ENCODE measurements at regions not wholly inside any gene's neighbourhood (a gene's known extent, or its start where the extent isn't known, plus 50 kb on each side); places are given as distances from the start of the nearest gene placed in this dataset.

GRCh38 chr5:54862036-54862435 is 123.4 kb downstream of the ESM1 start:
- Histone ChIP-seq H3K36me3 (ENCODE audit: control insufficient read depth, insufficient read depth, low read length) (no peaks in the 10 kb centered on the region), H3K9me3 (ENCODE audit: control insufficient read depth, insufficient read depth, low read depth, low read length) (no peaks in the 10 kb centered on the region), H3K4me2 (ENCODE audit: extremely low read depth, insufficient read depth, low read length) (no peak overlapping the region), H3K9ac (ENCODE audit: insufficient read depth, low read length) (no peak overlapping the region), H2AFZ (ENCODE audit: low read length) (no peak overlapping the region), H4K20me1 (ENCODE audit: control insufficient read depth, extremely low read depth, insufficient read depth, low read length) (no peaks in the 10 kb centered on the region), H3K27ac (ENCODE audit: insufficient read depth, low read length) (no peak overlapping the region), H3K79me2 (ENCODE audit: control insufficient read depth, insufficient read depth, low read length) (no peaks in the 10 kb centered on the region), H3K4me3 (replicated peaks in 1 of 4; ENCODE audit: control extremely low read depth in 1 of 4, insufficient read depth in 1 of 4, low read depth in 3 of 4, low read length in 4 of 4) (no peak overlapping the region), H3K27me3 (ENCODE audit: control insufficient read depth, insufficient read depth, low read length) (no peaks in the 10 kb centered on the region), H3K4me1 (ENCODE audit: control insufficient read depth, extremely low read depth, insufficient read depth, low read length) (peaks cover 14% of the 10 kb centered on the region)
- no peak for TF ChIP-seq CTCF (conservative IDR thresholded peaks at IDR 0.05 in 1 of 2, IDR thresholded peaks at IDR 0.05 in 1 of 2; ENCODE audit: low read depth in 1 of 2, low read length in 2 of 2)
- no peak for TF ChIP-seq EZH2 (IDR thresholded peaks at IDR 0.05; ENCODE audit: low read length, missing control alignments)
- DNase-seq (ENCODE audit: low read depth in 2 of 2) = peak in 1 of 2 donors; percentile 51

GRCh38 chr5:54861212-54861894 is 124.0 kb downstream of the ESM1 start:
- Histone ChIP-seq H2AFZ (ENCODE audit: low read length) (no peak overlapping the region), H3K79me2 (ENCODE audit: control insufficient read depth, insufficient read depth, low read length) (no peaks in the 10 kb centered on the region), H3K27me3 (ENCODE audit: control insufficient read depth, insufficient read depth, low read length) (no peaks in the 10 kb centered on the region), H3K4me1 (ENCODE audit: control insufficient read depth, extremely low read depth, insufficient read depth, low read length) (peaks cover 14% of the 10 kb centered on the region), H4K20me1 (ENCODE audit: control insufficient read depth, extremely low read depth, insufficient read depth, low read length) (no peaks in the 10 kb centered on the region), H3K4me2 (ENCODE audit: extremely low read depth, insufficient read depth, low read length) (peak overlapping the region; percentile 30), H3K27ac (ENCODE audit: insufficient read depth, low read length) (peak overlapping the region; percentile 29), H3K9ac (ENCODE audit: insufficient read depth, low read length) (no peak overlapping the region), H3K9me3 (ENCODE audit: control insufficient read depth, insufficient read depth, low read depth, low read length) (no peaks in the 10 kb centered on the region), H3K36me3 (ENCODE audit: control insufficient read depth, insufficient read depth, low read length) (no peaks in the 10 kb centered on the region), H3K4me3 (replicated peaks in 1 of 4; ENCODE audit: control extremely low read depth in 1 of 4, insufficient read depth in 1 of 4, low read depth in 3 of 4, low read length in 4 of 4) (no peak overlapping the region)
- peak; percentile 75 to 84 for DNase-seq (ENCODE audit: low read depth in 2 of 2)
- no peak for TF ChIP-seq CTCF (conservative IDR thresholded peaks at IDR 0.05 in 1 of 2, IDR thresholded peaks at IDR 0.05 in 1 of 2; ENCODE audit: low read depth in 1 of 2, low read length in 2 of 2)
- no peak for TF ChIP-seq EZH2 (IDR thresholded peaks at IDR 0.05; ENCODE audit: low read length, missing control alignments)

GRCh38 chr5:54860321-54860720 is 125.1 kb downstream of the ESM1 start:
- Histone ChIP-seq H2AFZ (ENCODE audit: low read length) (no peak overlapping the region), H4K20me1 (ENCODE audit: control insufficient read depth, extremely low read depth, insufficient read depth, low read length) (no peaks in the 10 kb centered on the region), H3K4me3 (replicated peaks in 1 of 4; ENCODE audit: control extremely low read depth in 1 of 4, insufficient read depth in 1 of 4, low read depth in 3 of 4, low read length in 4 of 4) (no peak overlapping the region), H3K9ac (ENCODE audit: insufficient read depth, low read length) (no peak overlapping the region), H3K79me2 (ENCODE audit: control insufficient read depth, insufficient read depth, low read length) (no peaks in the 10 kb centered on the region), H3K27me3 (ENCODE audit: control insufficient read depth, insufficient read depth, low read length) (no peaks in the 10 kb centered on the region), H3K9me3 (ENCODE audit: control insufficient read depth, insufficient read depth, low read depth, low read length) (no peaks in the 10 kb centered on the region), H3K36me3 (ENCODE audit: control insufficient read depth, insufficient read depth, low read length) (no peaks in the 10 kb centered on the region), H3K4me2 (ENCODE audit: extremely low read depth, insufficient read depth, low read length) (no peak overlapping the region), H3K4me1 (ENCODE audit: control insufficient read depth, extremely low read depth, insufficient read depth, low read length) (peaks cover 14% of the 10 kb centered on the region), H3K27ac (ENCODE audit: insufficient read depth, low read length) (no peak overlapping the region)
- no peak for TF ChIP-seq CTCF (conservative IDR thresholded peaks at IDR 0.05 in 1 of 2, IDR thresholded peaks at IDR 0.05 in 1 of 2; ENCODE audit: low read depth in 1 of 2, low read length in 2 of 2)
- no peak for TF ChIP-seq EZH2 (IDR thresholded peaks at IDR 0.05; ENCODE audit: low read length, missing control alignments)
- DNase-seq (ENCODE audit: low read depth in 2 of 2) = no peak
